HG02884 (cell line): ENCODE measurements at regions not wholly inside any gene's neighbourhood (a gene's known extent, or its start where the extent isn't known, plus 50 kb on each side); places are given as distances from the start of the nearest gene placed in this dataset.
"Not testable (repeated sequence)": the region's sequence is repeated elsewhere in the genome, so short reads cannot be mapped to it uniquely, and the experiment has no call there.

Experiments used
- ATAC-seq: cut with Tn5 transposase; IDR thresholded peaks from one replicate; pipeline ENCODE4 v1.9.1; 2021; ENCODE audit warnings: mild to moderate bottlenecking, moderate library complexity; ENCODE audit not compliant: unreplicated experiment

GRCh38 chr2:228433721-228434120 lies 252.2 kb upstream of the SPHKAP start:
- ATAC-seq = no peak

- ATAC-seq = no peak
Observed at GRCh38 chr2:228432116-228432515, 250.6 kb upstream of the SPHKAP start.

- no peak for ATAC-seq
Observed at GRCh38 chr2:228430986-228431385, 249.5 kb upstream of the SPHKAP start.

- no peak for ATAC-seq
Observed at GRCh38 chr2:228426502-228427216, 245.2 kb upstream of the SPHKAP start.

- not testable (repeated sequence) for ATAC-seq
Observed at GRCh38 chr2:228425411-228426060, 244.0 kb upstream of the SPHKAP start.

DNA sequence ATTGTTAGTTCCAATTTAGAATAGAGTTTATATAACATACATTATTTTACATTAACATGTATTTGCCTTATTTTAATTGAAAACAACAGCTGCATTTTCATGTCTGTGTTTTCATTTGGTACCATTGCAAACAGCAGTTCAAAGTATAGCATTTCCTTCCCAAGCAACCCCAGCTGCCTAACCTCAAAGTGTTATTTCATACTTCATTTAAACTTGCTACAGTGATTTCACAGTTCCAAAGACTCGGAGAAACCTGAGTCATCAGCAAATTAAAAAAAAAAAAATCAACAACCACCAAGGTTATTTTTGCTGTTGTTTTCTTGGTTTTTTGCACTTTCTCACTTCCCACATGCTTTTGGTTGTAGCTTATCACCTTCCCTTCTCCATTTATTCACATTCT lies 236.5 kb upstream of the SPHKAP start:
- ATAC-seq = no peak

DNA sequence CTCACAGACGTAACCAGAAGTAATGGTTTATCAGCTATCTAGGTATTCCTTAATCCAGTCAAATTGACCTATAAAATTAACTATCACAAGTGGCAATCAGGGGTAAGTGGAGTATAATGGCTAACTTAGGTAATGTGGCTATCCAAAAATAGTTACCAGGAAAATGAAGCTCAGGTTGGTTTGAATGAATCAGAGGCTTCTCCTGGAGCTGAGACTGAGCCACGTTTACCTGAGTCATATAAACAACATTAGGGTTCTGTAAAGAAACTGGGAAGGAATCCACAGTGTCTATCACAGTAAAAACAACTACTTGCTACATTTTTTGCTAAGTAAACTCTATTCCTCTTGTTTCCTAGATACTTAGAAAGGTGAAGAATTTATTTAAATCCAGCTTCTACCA lies 236.0 kb upstream of the SPHKAP start:
- no peak for ATAC-seq

GRCh38 chr2:228410061-228410460 lies 228.6 kb upstream of the SPHKAP start:
- no peak for ATAC-seq

GRCh38 chr2:228409493-228409892 lies 228.0 kb upstream of the SPHKAP start:
- ATAC-seq = no peak

DNA sequence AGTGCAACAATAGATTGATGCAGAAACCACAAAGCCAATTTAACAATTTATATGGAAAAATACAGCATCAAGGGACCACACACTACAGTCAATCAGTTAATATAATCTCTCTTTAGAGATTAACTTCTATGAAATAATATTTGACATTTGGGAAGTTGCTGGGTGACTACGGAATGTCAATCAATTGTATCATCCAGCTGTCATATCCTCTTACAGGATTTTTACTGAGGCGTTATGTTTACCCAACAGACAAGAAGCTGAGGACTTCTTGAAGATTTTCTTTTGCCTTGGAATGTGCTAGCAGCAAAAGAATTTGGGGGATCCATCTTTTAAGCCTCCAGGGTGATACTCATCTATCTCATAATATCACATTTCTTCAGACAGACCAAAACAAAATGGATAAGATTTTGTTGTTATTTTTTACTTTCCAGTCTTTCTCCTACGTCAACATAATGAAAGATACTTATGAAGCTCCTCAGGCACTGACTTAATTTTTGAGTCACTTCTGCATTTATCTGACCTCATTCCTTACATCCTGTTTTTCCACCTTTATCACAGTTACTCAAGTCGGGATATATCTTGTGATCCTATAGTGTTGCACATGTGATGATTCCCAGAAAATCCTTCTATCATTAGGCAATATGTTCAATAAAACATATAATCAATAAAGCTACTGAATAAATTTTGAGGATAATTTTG lies 227.2 kb upstream of the SPHKAP start:
- ATAC-seq = no peak

GRCh38 chr2:228407821-228408220 lies 226.3 kb upstream of the SPHKAP start:
- no peak for ATAC-seq

DNA sequence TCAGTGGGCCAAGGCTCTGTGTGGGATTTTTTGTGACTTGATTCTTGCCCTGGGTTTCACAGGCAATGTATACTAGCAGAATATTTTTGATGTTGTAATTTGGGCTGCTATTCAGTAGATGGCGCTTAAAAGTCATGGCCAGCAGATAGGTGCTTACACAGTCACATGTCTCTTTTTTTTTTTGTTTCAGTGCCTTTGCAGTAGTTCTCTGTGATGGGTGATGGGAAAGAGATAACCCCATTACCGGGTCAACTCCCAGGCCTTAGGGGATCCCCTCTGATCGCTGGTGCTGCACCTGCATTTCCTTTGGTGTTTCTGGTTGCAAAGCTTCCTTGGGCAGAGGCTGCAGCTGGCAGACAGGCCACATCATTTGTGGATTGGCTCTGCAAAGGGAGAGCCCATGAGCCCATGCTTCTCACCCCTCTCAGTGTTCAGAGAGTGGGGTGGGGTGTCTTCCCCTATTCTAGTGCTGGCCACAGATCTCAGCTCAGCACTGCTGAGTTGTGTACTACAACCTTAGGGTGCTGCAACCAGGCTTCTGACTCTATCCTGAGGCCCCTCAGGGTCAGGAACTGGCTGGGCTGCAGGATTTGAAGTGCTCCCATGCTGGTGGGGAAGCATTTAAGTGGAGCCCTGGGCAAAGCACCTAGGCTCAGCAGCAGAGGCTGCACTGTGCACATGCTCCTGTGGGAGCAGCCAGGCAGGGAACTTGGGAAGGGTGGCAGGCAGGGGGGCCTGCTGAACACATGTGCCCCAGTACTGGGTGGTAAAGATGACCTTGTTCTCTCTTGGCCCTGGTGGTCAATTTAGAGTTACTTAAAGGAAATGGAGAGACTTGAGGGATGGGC lies 219.8 kb upstream of the SPHKAP start:
- ATAC-seq = peak; percentile 79

- ATAC-seq = no peak
Observed at GRCh38 chr2:228387776-228388175, 206.3 kb upstream of the SPHKAP start.

DNA sequence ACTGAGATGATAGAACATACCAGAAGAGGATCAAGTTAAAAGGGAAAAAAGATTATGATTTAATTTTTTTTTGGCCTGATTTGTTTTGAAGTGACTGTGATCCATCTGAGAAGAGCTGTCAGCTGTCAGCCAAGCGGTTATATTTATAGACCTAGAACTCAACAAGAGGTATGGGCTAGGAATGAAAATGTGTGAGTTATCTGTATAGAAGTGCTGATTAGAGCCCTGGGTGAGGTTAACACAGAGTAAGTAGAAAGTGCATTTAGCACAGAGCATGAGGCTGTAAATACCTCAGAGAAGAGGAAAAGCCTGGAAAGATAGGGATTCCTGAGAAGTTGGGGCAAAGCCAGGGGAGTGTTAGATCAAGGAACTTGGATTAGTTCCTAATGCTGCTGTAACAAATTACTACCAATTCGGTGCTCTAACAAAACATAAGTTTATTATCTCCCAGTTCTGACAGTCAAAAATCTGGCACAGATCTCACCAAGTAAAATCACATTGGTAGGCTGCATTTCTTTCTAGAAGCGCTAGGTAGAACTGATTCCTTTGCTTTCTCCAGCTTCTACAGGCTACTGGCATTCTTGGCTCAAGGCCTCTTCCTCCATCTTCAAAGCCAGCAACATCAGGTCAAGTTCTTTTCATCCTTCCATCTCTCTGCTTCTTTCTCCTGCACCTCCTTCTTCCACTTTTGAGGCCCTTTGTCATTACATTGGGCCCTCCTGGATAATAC lies 197.4 kb upstream of the SPHKAP start:
- ATAC-seq = no peak

DNA sequence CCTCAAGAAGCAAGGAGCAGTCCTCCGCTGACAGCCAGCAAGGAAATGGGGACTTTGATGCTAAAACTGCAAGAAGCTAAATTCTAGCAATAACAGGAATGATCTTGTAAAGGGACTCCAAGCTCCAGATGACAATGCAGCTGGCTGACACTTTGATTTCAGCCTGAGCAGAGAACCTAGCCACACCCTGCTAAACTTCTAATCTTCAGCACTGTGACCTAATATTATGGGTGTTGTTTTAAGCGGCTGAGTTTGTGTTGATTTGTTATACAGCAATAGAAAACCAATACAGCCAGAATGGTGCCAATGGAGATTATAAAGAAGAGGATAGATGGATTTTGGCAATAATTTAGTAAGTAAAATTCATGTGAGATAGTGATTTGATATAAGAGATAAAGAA lies 196.7 kb upstream of the SPHKAP start:
- no peak for ATAC-seq

DNA sequence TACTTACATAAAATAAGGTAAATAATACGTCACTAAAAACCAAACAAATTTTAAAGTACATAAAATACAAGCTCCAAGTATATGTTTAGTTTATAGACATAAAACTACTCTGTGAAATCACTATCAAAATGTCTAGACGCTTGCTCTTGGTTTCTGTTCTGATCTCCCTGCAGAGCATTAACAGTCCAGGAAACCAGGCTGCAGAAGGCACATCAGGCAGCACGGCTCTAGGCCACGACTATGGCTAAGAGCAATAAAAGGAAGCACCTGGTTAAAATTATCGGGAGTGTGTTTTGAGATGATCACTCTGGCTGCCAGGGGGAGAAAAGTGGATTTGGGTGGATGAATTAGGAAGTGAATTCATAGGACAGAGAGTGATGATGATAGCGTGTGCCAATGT lies 196.0 kb upstream of the SPHKAP start:
- ATAC-seq = no peak

DNA sequence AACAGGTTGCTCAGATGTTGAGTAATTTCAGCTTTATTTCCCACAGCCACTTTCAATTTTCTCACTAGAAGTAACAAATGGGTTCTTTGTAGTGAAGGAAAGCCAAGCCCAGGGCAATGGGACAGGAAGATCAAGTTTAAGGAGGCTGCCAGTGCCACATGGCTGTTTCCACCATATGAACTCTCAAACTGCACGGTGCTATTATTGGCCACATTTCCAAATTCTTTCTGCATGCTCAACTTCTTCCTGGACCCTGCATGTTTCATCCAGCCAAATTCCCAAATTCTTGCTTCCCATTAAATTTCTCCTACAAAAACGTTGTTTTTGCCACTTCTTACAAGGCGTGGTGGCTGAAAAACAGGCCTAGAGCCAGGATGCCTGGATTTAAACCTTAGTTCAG lies 193.3 kb upstream of the SPHKAP start:
- ATAC-seq = no peak

DNA sequence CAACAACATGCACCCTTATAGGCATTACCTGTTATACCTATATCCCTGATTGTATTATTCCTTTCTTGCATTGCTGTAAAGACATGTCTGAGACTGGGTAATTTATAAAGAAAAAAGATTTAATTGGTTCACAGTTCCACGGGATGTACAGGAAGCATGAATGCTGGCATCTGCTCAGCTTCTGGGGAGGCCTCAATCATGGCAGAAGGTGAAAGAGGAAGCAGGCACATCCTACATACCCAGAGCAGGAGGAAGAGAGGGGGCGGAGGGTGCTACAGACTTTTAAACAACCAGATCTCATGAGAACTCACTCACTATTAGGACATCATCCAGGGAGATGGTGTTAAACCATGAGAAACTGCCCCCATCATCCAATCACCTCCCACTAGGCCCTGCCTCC lies 191.7 kb upstream of the SPHKAP start:
- no peak for ATAC-seq

GRCh38 chr2:228372212-228372611 lies 190.7 kb upstream of the SPHKAP start:
- ATAC-seq = no peak

GRCh38 chr2:228369400-228370031 lies 188.0 kb upstream of the SPHKAP start:
- ATAC-seq = no peak
